ENCODE measurements at regions not wholly inside any gene's neighbourhood (a gene's known extent, or its start where the extent isn't known, plus 50 kb on each side); places are given as distances from the start of the nearest gene placed in this dataset.

- DNase-seq = peak; percentile 71
These were observed 105.4 kb upstream of the MED13L start for GRCh38 chr12:116382686-116383530.

- DNase-seq = no peak
These were observed 106.7 kb upstream of the MED13L start for GRCh38 chr12:116384175-116384574.

- DNase-seq = no peak
These were observed 107.4 kb upstream of the MED13L start for GRCh38 chr12:116384691-116385485.

- DNase-seq = no peak
These were observed 108.2 kb upstream of the MED13L start for GRCh38 chr12:116385486-116386217.

GRCh38 chr12:116389326-116389725 lies 111.8 kb upstream of the MED13L start:
- no peak for DNase-seq

- peak; percentile 67 for DNase-seq
These were observed 112.5 kb upstream of the MED13L start for GRCh38 chr12:116389990-116390389.

GRCh38 chr12:116390401-116391335 lies 113.2 kb upstream of the MED13L start:
- DNase-seq = no peak

- DNase-seq = no peak
These were observed 114.0 kb upstream of the MED13L start for GRCh38 chr12:116391501-116391900.

- DNase-seq = no peak
These were observed 114.6 kb upstream of the MED13L start for GRCh38 chr12:116392061-116392460.

- no peak for DNase-seq
These were observed 115.8 kb upstream of the MED13L start for GRCh38 chr12:116393255-116393654.

- DNase-seq = no peak
These were observed 116.6 kb upstream of the MED13L start for GRCh38 chr12:116393859-116394650.

- no peak for DNase-seq
These were observed 117.9 kb upstream of the MED13L start for GRCh38 chr12:116395396-116395795.

- no peak for DNase-seq
These were observed 119.7 kb upstream of the MED13L start for GRCh38 chr12:116397148-116397547.

GRCh38 chr12:116398193-116398592 lies 120.7 kb upstream of the MED13L start:
- no peak for DNase-seq

- DNase-seq = no peak
These were observed 121.6 kb upstream of the MED13L start for GRCh38 chr12:116399055-116399454.

- no peak for DNase-seq
These were observed 123.3 kb upstream of the MED13L start for GRCh38 chr12:116400636-116401372.

GRCh38 chr12:116401565-116401964 lies 124.1 kb upstream of the MED13L start:
- DNase-seq = no peak

GRCh38 chr12:116402163-116402939 lies 124.9 kb upstream of the MED13L start:
- no peak for DNase-seq

- DNase-seq = no peak
These were observed 126.1 kb upstream of the MED13L start for GRCh38 chr12:116403546-116403945.

- DNase-seq = no peak
These were observed 126.8 kb upstream of the MED13L start for GRCh38 chr12:116404247-116404646.
